IMR-90 (cell line): ENCODE measurements at regions not wholly inside any gene's neighbourhood (a gene's known extent, or its start where the extent isn't known, plus 50 kb on each side); places are given as distances from the start of the nearest gene placed in this dataset.

Source experiments
- ATAC-seq: fragments of 200-7000 bp; cut with Tn5 transposase; 2 replicates; pipeline ENCODE4 v1.9.1; 2020; ENCODE audit warnings: low read depth, mild to moderate bottlenecking, moderate library complexity
- BruUV-seq: library from RNA; stranded (reverse); fragments of 400-500 nt; replicated peaks from 2 replicates; lab custom pipeline; 2021; lab: Mats Ljungman, UMichigan
- CTCF ChIA-PET: fragments of 300-600 bp; formaldehyde crosslinking; extraction: SDS; loops from one replicate; lab custom pipeline; 2021; ENCODE audit warnings: antibody characterized with exemption; lab: Yijun Ruan, JAX
- POLR2A ChIA-PET: fragments of 300-600 bp; sonication (Branson Sonifier 250); formaldehyde crosslinking; loops from one replicate; lab custom pipeline; 2022; ENCODE audit warnings: antibody characterized with exemption; ENCODE audit not compliant: unreplicated experiment; lab: Charles Lee
- DNase-seq: peaks from one replicate; pipeline ENCODE4 v3.0.0; 2013
- H2AFZ ChIP-seq: replicated peaks from 2 replicates; pipeline ENCODE3; 2013; ENCODE audit warnings: low read length, mild to moderate bottlenecking; ENCODE audit not compliant: poor library complexity
- H2AK5ac ChIP-seq: 2 replicates; pipeline ENCODE4 v1.6.1; 2013; ENCODE audit warnings: low read depth, low read length, inconsistent platforms
- H2AK9ac ChIP-seq: replicated peaks from 2 replicates; pipeline ENCODE3; 2013; ENCODE audit warnings: mild to moderate bottlenecking, low read depth, low read length, moderate library complexity; ENCODE audit not compliant: poor library complexity
- H2BK120ac ChIP-seq: 2 replicates; pipeline ENCODE4 v1.6.1; 2013; ENCODE audit warnings: low read depth, low read length, inconsistent platforms
- H2BK15ac ChIP-seq: 3 replicates; pipeline ENCODE4 v1.6.1; 2013; ENCODE audit warnings: low read depth, low read length, inconsistent platforms
- H2BK20ac ChIP-seq: 2 replicates; pipeline ENCODE4 v1.6.1; 2013; ENCODE audit warnings: low read depth, mild to moderate bottlenecking, inconsistent platforms, low read length, moderate library complexity
- H2BK5ac ChIP-seq: 2 replicates; pipeline ENCODE4 v1.6.1; 2013; ENCODE audit warnings: mild to moderate bottlenecking, low read depth, low read length, inconsistent platforms; ENCODE audit not compliant: poor library complexity, severe bottlenecking
- H3K14ac ChIP-seq: replicated peaks from 2 replicates; pipeline ENCODE4 v1.6.1; 2013; ENCODE audit warnings: low read depth, low read length, inconsistent platforms
- H3K18ac ChIP-seq: 2 replicates; pipeline ENCODE4 v1.6.1; 2013; ENCODE audit warnings: low read depth, low read length, control low read depth
- H3K23ac ChIP-seq: 2 replicates; pipeline ENCODE4 v1.6.1; 2013; ENCODE audit warnings: low read depth, low read length, inconsistent platforms
- H3K27ac ChIP-seq: 2 replicates; pipeline ENCODE4 v1.5.1; 2013; ENCODE audit warnings: mild to moderate bottlenecking, control low read depth, low read length; ENCODE audit not compliant: insufficient read depth
- H3K27me3 ChIP-seq: 2 replicates; pipeline ENCODE4 v1.6.1; 2013; ENCODE audit warnings: low read length; ENCODE audit not compliant: control insufficient read depth, insufficient read depth
- H3K36me3 ChIP-seq: 2 replicates; pipeline ENCODE4 v1.6.1; 2013; ENCODE audit warnings: low read length, mixed read lengths; ENCODE audit not compliant: control insufficient read depth, insufficient read depth
- H3K4ac ChIP-seq: 2 replicates; pipeline ENCODE4 v1.6.1; 2013; ENCODE audit warnings: low read depth, low read length, inconsistent platforms
- H3K4me1 ChIP-seq: 2 replicates; pipeline ENCODE4 v1.6.1; 2013; ENCODE audit warnings: low read length, mixed read lengths; ENCODE audit not compliant: control insufficient read depth, insufficient read depth
- H3K4me2 ChIP-seq: 2 replicates; pipeline ENCODE4 v1.6.1; 2013; ENCODE audit warnings: low read depth, mild to moderate bottlenecking, control low read depth, low read length, moderate library complexity
- H3K4me3 ChIP-seq: 2 replicates; pipeline ENCODE4 v1.5.1; 2013; ENCODE audit warnings: low read depth, mild to moderate bottlenecking, control low read depth, low read length, moderate library complexity; ENCODE audit not compliant: insufficient read depth
- H3K56ac ChIP-seq: 2 replicates; pipeline ENCODE4 v1.6.1; 2013; ENCODE audit warnings: low read length, inconsistent platforms; ENCODE audit not compliant: insufficient read depth; ENCODE audit errors: extremely low read depth
- H3K79me1 ChIP-seq, 2 experiments: 2 replicates each; pipeline ENCODE4 v1.6.1; 2013; ENCODE audit warnings: low read length in 2 of 2, inconsistent platforms in 1 of 2, low read depth in 1 of 2
- H3K9ac ChIP-seq: 2 replicates; pipeline ENCODE4 v1.6.1; 2013; ENCODE audit warnings: low read depth, low read length, control low read depth
- H3K9me1 ChIP-seq: 2 replicates; pipeline ENCODE4 v1.6.1; 2013; ENCODE audit warnings: low read length, inconsistent platforms; ENCODE audit not compliant: insufficient read depth
- H3K9me3 ChIP-seq: 2 replicates; pipeline ENCODE4 v1.6.1; 2013; ENCODE audit warnings: low read length; ENCODE audit not compliant: control insufficient read depth, insufficient read depth
- H4K20me1 ChIP-seq: 2 replicates; pipeline ENCODE4 v1.6.1; 2013; ENCODE audit warnings: low read length, inconsistent platforms; ENCODE audit not compliant: insufficient read depth
- H4K5ac ChIP-seq: 2 replicates; pipeline ENCODE4 v1.6.1; 2013; ENCODE audit warnings: mild to moderate bottlenecking, low read depth, low read length, control low read depth
- H4K8ac ChIP-seq, 2 experiments: 2 replicates each; pipeline ENCODE4 v1.6.1; 2013; ENCODE audit warnings: low read depth in 2 of 2, low read length in 2 of 2, control low read depth in 1 of 2, inconsistent platforms in 1 of 2
- H4K91ac ChIP-seq: 2 replicates; pipeline ENCODE4 v1.6.1; 2013; ENCODE audit warnings: low read depth, low read length, inconsistent platforms; ENCODE audit not compliant: insufficient read depth
- BHLHE40 ChIP-seq: fragments of 150-350 bp; IDR thresholded peaks from 2 replicates; pipeline ENCODE4 v1.6.1; 2016; ENCODE audit warnings: mild to moderate bottlenecking, low read depth, low read length
- CEBPB ChIP-seq: IDR thresholded peaks from 2 replicates; pipeline ENCODE4 v1.6.1; 2012; ENCODE audit warnings: low read depth, low read length, improper control_type of control experiment
- CHD1 ChIP-seq: IDR thresholded peaks from 2 replicates; pipeline ENCODE4 v1.6.1; 2012; ENCODE audit warnings: low read depth, low read length, improper control_type of control experiment
- FOS ChIP-seq: fragments of 150-350 bp; IDR thresholded peaks from 2 replicates; pipeline ENCODE4 v1.6.1; 2016; ENCODE audit warnings: low read depth, low read length
- MAZ ChIP-seq: IDR thresholded peaks from 2 replicates; pipeline ENCODE4 v1.6.1; 2012; ENCODE audit warnings: low read depth, mild to moderate bottlenecking, low read length, improper control_type of control experiment, moderate library complexity, borderline replicate concordance
- MXI1 ChIP-seq: IDR thresholded peaks from 2 replicates; pipeline ENCODE4 v1.6.1; 2012; ENCODE audit warnings: low read depth, mild to moderate bottlenecking, low read length, moderate library complexity, borderline replicate concordance
- NFE2L2 ChIP-seq: fragments of 150-350 bp; IDR thresholded peaks from 2 replicates; pipeline ENCODE4 v1.6.1; 2016; ENCODE audit warnings: low read depth, mild to moderate bottlenecking, low read length
- POLR2A ChIP-seq: IDR thresholded peaks from 2 replicates; pipeline ENCODE4 v1.6.1; 2012; ENCODE audit warnings: mild to moderate bottlenecking, low read depth, low read length
- RCOR1 ChIP-seq: IDR thresholded peaks from 2 replicates; pipeline ENCODE4 v1.6.1; 2012; ENCODE audit warnings: mild to moderate bottlenecking, low read length, improper control_type of control experiment; ENCODE audit not compliant: insufficient replicate concordance
- RFX5 ChIP-seq: IDR thresholded peaks from 2 replicates; pipeline ENCODE4 v1.8.0; 2012; ENCODE audit warnings: low read depth, mild to moderate bottlenecking, low read length, moderate library complexity
- WGBS, 2 experiments: methylation state at CpG; one replicate each; pipeline versions ENCODE4 v1.1.5 to v1.1.7; 2013; ENCODE audit warnings: missing lambda C conversion rate in 2 of 2; ENCODE audit not compliant: insufficient read length in 1 of 2; ENCODE audit errors: extremely low coverage in 2 of 2; 5-methylcytosine and 5-hydroxymethylcytosine counted together
- dilution Hi-C: fragments of 300-500 bp; cut with HindIII; formaldehyde crosslinking; loops from one replicate; pipeline ENCODE4 v1.14.3; 2018; ENCODE audit warnings: low sequenced_read_pairs; ENCODE audit not compliant: unreplicated experiment
- in situ Hi-C: fragments of 300-500 bp; cut with MboI; formaldehyde crosslinking; loops from 3 replicates; pipeline ENCODE4 v1.14.3; 2019; ENCODE audit warnings: low sequenced_read_pairs, inconsistent platforms, mixed read lengths
- intact Hi-C: fragments of 100-400 bp; cut with micrococcal nuclease; formaldehyde crosslinking; loops from 2 replicates; pipeline ENCODE4 v1.10.0; 2022
- TF ChIP-seq, protein P1 (sequence below): fragments of 150-350 bp; IDR thresholded peaks from 2 replicates; pipeline ENCODE4 v1.6.1; 2016; ENCODE audit warnings: low read depth, mild to moderate bottlenecking, low read length, moderate library complexity, borderline replicate concordance
- TF ChIP-seq, protein P2 (sequence below): conservative IDR thresholded peaks from 2 replicates; pipeline ENCODE4 v1.5.1; 2012; ENCODE audit warnings: mild to moderate bottlenecking, low read depth, low read length, improper control_type of control experiment
- TF ChIP-seq, protein P3 (sequence below): fragments of 150-350 bp; IDR thresholded peaks from 2 replicates; pipeline ENCODE4 v1.6.1; 2017; ENCODE audit warnings: mild to moderate bottlenecking, antibody characterized with exemption, low read length, low read depth

DNA sequence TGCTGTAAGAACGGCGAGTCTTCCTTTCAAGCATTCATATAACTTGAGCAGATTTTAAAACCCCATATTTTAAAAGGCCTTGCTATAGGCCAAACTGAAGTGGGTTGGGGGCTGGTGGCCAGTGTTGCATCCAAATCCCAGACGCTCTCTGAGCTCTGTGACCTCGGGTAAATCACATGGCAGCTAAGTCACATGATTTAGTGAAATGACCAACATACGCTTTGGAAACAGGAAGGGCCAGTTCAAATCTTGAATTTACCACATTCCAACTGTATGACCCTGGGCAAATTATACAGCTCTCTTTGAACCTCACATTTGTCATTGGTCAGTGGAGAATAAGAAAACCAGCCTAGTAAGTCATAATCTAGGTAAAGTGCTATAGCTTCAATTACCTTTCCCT lies 519.3 kb downstream of the HAPSTR1 start:
- H3K4me1 ChIP-seq, result no peaks in the 10 kb centered on the region
- no peak overlapping the region for H2BK5ac ChIP-seq
- ChIA-PET POLR2A (no interaction called here), CTCF (no interaction called here)
- no peak overlapping the region for H3K18ac ChIP-seq
- no peak overlapping the region for H2AFZ ChIP-seq
- H3K14ac ChIP-seq, result no peak overlapping the region
- no peak overlapping the region for H3K4ac ChIP-seq
- no peaks in the 10 kb centered on the region for H3K36me3 ChIP-seq
- H3K9me3 ChIP-seq, result peaks cover 6% of the 10 kb centered on the region
- in situ Hi-C loops (no loop called here), dilution Hi-C loops (no loop called here), intact Hi-C loops (no loop called here)
- no peak overlapping the region for H2AK5ac ChIP-seq
- H4K5ac ChIP-seq, result no peak overlapping the region
- no peak overlapping the region for H2BK20ac ChIP-seq
- TF ChIP-seq CEBPB, result no peak
- no peak for TF ChIP-seq NFE2L2
- TF ChIP-seq POLR2A, result no peak
- no peak for TF ChIP-seq RCOR1
- no peak for TF ChIP-seq RFX5
- no peak for TF ChIP-seq MAZ
- no peak for TF ChIP-seq MXI1
- TF ChIP-seq, protein P1, sequence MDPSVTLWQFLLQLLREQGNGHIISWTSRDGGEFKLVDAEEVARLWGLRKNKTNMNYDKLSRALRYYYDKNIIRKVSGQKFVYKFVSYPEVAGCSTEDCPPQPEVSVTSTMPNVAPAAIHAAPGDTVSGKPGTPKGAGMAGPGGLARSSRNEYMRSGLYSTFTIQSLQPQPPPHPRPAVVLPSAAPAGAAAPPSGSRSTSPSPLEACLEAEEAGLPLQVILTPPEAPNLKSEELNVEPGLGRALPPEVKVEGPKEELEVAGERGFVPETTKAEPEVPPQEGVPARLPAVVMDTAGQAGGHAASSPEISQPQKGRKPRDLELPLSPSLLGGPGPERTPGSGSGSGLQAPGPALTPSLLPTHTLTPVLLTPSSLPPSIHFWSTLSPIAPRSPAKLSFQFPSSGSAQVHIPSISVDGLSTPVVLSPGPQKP, result no peak
- no peak for TF ChIP-seq BHLHE40
- no peak for TF ChIP-seq CHD1
- TF ChIP-seq, protein P2, sequence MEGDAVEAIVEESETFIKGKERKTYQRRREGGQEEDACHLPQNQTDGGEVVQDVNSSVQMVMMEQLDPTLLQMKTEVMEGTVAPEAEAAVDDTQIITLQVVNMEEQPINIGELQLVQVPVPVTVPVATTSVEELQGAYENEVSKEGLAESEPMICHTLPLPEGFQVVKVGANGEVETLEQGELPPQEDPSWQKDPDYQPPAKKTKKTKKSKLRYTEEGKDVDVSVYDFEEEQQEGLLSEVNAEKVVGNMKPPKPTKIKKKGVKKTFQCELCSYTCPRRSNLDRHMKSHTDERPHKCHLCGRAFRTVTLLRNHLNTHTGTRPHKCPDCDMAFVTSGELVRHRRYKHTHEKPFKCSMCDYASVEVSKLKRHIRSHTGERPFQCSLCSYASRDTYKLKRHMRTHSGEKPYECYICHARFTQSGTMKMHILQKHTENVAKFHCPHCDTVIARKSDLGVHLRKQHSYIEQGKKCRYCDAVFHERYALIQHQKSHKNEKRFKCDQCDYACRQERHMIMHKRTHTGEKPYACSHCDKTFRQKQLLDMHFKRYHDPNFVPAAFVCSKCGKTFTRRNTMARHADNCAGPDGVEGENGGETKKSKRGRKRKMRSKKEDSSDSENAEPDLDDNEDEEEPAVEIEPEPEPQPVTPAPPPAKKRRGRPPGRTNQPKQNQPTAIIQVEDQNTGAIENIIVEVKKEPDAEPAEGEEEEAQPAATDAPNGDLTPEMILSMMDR, result no peak
- TF ChIP-seq FOS, result no peak
- TF ChIP-seq, protein P3, sequence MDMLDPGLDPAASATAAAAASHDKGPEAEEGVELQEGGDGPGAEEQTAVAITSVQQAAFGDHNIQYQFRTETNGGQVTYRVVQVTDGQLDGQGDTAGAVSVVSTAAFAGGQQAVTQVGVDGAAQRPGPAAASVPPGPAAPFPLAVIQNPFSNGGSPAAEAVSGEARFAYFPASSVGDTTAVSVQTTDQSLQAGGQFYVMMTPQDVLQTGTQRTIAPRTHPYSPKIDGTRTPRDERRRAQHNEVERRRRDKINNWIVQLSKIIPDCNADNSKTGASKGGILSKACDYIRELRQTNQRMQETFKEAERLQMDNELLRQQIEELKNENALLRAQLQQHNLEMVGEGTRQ, result no peak
- H3K27ac ChIP-seq, result no peak overlapping the region
- H3K27me3 ChIP-seq, result no peaks in the 10 kb centered on the region
- H3K56ac ChIP-seq, result no peak overlapping the region
- ATAC-seq (no peak), DNase-seq (no peak)
- no peaks in the 10 kb centered on the region for H4K20me1 ChIP-seq
- H3K9ac ChIP-seq, result no peak overlapping the region
- H3K9me1 ChIP-seq, result no peaks in the 10 kb centered on the region
- no peak overlapping the region for H4K8ac ChIP-seq
- no peak overlapping the region for H4K91ac ChIP-seq
- H3K4me3 ChIP-seq, result no peak overlapping the region
- H2BK120ac ChIP-seq, result no peak overlapping the region
- H2AK9ac ChIP-seq, result no peak overlapping the region
- H3K23ac ChIP-seq, result no peak overlapping the region
- H2BK15ac ChIP-seq, result no peak overlapping the region
- WGBS, 2 experiments, result 20% methylated on average over 1 of the region's 5 CpGs; no CpG with 5 or more reads in 1 of the 2 experiments
- BruUV-seq, result no TSS peak
- H3K79me1 ChIP-seq, result no peaks in the 10 kb centered on the region
- no peak overlapping the region for H3K4me2 ChIP-seq
